ENCODE measurements at regions not wholly inside any gene's neighbourhood (a gene's known extent, or its start where the extent isn't known, plus 50 kb on each side); places are given as distances from the start of the nearest gene placed in this dataset.

- H3K9me3 Mint-ChIP-seq = peaks cover 0 to 5% (median 1%) of the 10 kb centered on the region in 8 donors
- H3K27ac Mint-ChIP-seq = no peak overlapping the region
- intact Hi-C loops (cut with micrococcal nuclease) = no loop called here
- H3K4me3 Mint-ChIP-seq = no peak overlapping the region
- POLR2A ChIA-PET (ENCODE audit: partially characterized antibody) = no interaction called here
- Histone ChIP-seq H3K4me1 (ENCODE audit: insufficient read depth, low read length) (no peaks in the 10 kb centered on the region), H3K9me3 (ENCODE audit: control insufficient read depth in 1 of 2, low read length in 2 of 2) (no peaks in the 10 kb centered on the region), H3K27ac (ENCODE audit: low read depth, low read length) (no peak overlapping the region), H3K36me3 (ENCODE audit: insufficient read depth, low read length) (no peaks in the 10 kb centered on the region), H3K4me3 (ENCODE audit: low read length in 2 of 2) (no peak overlapping the region), H3K27me3 (ENCODE audit: insufficient read depth, low read length) (no peaks in the 10 kb centered on the region)
- DNase-seq = no peak
- no peaks in the 10 kb centered on the region for H3K4me1 Mint-ChIP-seq
- CTCF ChIA-PET (ENCODE audit: partially characterized antibody) = no interaction called here
- no peaks in the 10 kb centered on the region for H3K27me3 Mint-ChIP-seq
- H3K36me3 Mint-ChIP-seq = no peaks in the 10 kb centered on the region
Observed at GRCh38 chr6:109262261-109262660, 120.0 kb downstream of the CD164 start.

- Mint-ChIP-seq H3K4me3 (no peak overlapping the region), H3K36me3 (no peaks in the 10 kb centered on the region), H3K27ac (no peak overlapping the region), H3K4me1 (no peaks in the 10 kb centered on the region), H3K27me3 (no peaks in the 10 kb centered on the region), H3K9me3 (peaks cover 0 to under 1% (median 0%) of the 10 kb centered on the region in 8 donors)
- Histone ChIP-seq H3K9me3 (ENCODE audit: control insufficient read depth in 1 of 2, low read length in 2 of 2) (no peaks in the 10 kb centered on the region), H3K4me3 (ENCODE audit: low read length in 2 of 2) (no peak overlapping the region), H3K27ac (ENCODE audit: low read depth, low read length) (no peak overlapping the region), H3K27me3 (ENCODE audit: insufficient read depth, low read length) (no peaks in the 10 kb centered on the region), H3K4me1 (ENCODE audit: insufficient read depth, low read length) (no peaks in the 10 kb centered on the region), H3K36me3 (ENCODE audit: insufficient read depth, low read length) (no peaks in the 10 kb centered on the region)
- intact Hi-C loops (cut with micrococcal nuclease) = no loop called here
- DNase-seq = no peak
- ChIA-PET CTCF (ENCODE audit: partially characterized antibody) (no interaction called here), POLR2A (ENCODE audit: partially characterized antibody) (no interaction called here)
Observed at GRCh38 chr6:109261811-109262210, 120.5 kb downstream of the CD164 start.

- POLR2A ChIA-PET (ENCODE audit: partially characterized antibody) = no interaction called here
- Histone ChIP-seq H3K27ac (ENCODE audit: low read depth, low read length) (no peak overlapping the region), H3K36me3 (ENCODE audit: insufficient read depth, low read length) (no peaks in the 10 kb centered on the region), H3K27me3 (ENCODE audit: insufficient read depth, low read length) (no peaks in the 10 kb centered on the region), H3K9me3 (ENCODE audit: control insufficient read depth in 1 of 2, low read length in 2 of 2) (no peaks in the 10 kb centered on the region), H3K4me3 (ENCODE audit: low read length in 2 of 2) (no peak overlapping the region), H3K4me1 (ENCODE audit: insufficient read depth, low read length) (no peaks in the 10 kb centered on the region)
- Mint-ChIP-seq H3K4me1 (no peaks in the 10 kb centered on the region), H3K36me3 (no peaks in the 10 kb centered on the region), H3K27ac (no peak overlapping the region), H3K4me3 (no peak overlapping the region), H3K27me3 (no peaks in the 10 kb centered on the region), H3K9me3 (no peaks in the 10 kb centered on the region)
- intact Hi-C loops (cut with micrococcal nuclease) = no loop called here
- no peak for DNase-seq
- CTCF ChIA-PET (ENCODE audit: partially characterized antibody) = no interaction called here
Observed at GRCh38 chr6:109260701-109261100, 121.6 kb downstream of the CD164 start.

GRCh38 chr6:109260126-109260525, 122.1 kb downstream of the CD164 start:
- H3K9me3 ChIP-seq (ENCODE audit: control insufficient read depth in 1 of 2, low read length in 2 of 2) = no peaks in the 10 kb centered on the region
- intact Hi-C loops (cut with micrococcal nuclease) = no loop called here
- ChIA-PET CTCF (ENCODE audit: partially characterized antibody) (no interaction called here), POLR2A (ENCODE audit: partially characterized antibody) (no interaction called here)
- DNase-seq = no peak
- no peaks in the 10 kb centered on the region for H3K27me3 ChIP-seq (ENCODE audit: insufficient read depth, low read length)
- H3K4me3 ChIP-seq (ENCODE audit: low read length in 2 of 2) = no peak overlapping the region
- no peaks in the 10 kb centered on the region for H3K27me3 Mint-ChIP-seq
- H3K4me1 Mint-ChIP-seq = no peaks in the 10 kb centered on the region
- no peak overlapping the region for H3K27ac ChIP-seq (ENCODE audit: low read depth, low read length)
- H3K36me3 ChIP-seq (ENCODE audit: insufficient read depth, low read length) = no peaks in the 10 kb centered on the region
- H3K9me3 Mint-ChIP-seq = no peaks in the 10 kb centered on the region
- H3K4me3 Mint-ChIP-seq = no peak overlapping the region
- H3K4me1 ChIP-seq (ENCODE audit: insufficient read depth, low read length) = no peaks in the 10 kb centered on the region
- H3K36me3 Mint-ChIP-seq = no peaks in the 10 kb centered on the region
- H3K27ac Mint-ChIP-seq = no peak overlapping the region

DNA sequence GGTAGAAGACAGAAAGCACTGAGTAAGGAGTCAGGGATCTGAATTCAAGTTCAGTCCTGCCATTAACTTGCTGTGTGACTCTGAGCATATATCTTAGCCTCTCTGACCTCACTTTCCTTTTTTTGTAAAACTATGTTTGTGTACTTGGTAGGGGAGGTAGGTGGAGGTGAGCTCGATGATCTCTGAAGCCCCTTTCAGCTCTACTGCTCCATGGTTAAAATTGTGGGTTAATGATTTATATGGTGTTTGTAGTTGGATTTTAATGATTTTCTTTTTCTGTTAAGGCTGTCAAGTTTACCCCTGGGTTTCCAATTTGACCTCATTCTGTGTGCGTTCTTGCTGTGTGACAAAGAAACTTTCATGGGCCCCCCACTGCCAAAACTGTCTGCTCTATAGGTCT, 124.1 kb downstream of the CD164 start:
- DNase-seq = no peak
- Histone ChIP-seq H3K4me3 (ENCODE audit: low read length in 2 of 2) (no peak overlapping the region), H3K27me3 (ENCODE audit: insufficient read depth, low read length) (no peaks in the 10 kb centered on the region), H3K9me3 (ENCODE audit: control insufficient read depth in 1 of 2, low read length in 2 of 2) (no peaks in the 10 kb centered on the region), H3K36me3 (ENCODE audit: insufficient read depth, low read length) (no peaks in the 10 kb centered on the region), H3K4me1 (ENCODE audit: insufficient read depth, low read length) (no peaks in the 10 kb centered on the region), H3K27ac (ENCODE audit: low read depth, low read length) (no peak overlapping the region)
- CTCF ChIA-PET (ENCODE audit: partially characterized antibody) = no interaction called here
- peaks cover 0 to 2% of the 10 kb centered on the region in 2 donors for H3K27me3 Mint-ChIP-seq
- POLR2A ChIA-PET (ENCODE audit: partially characterized antibody) = no interaction called here
- H3K27ac Mint-ChIP-seq = no peak overlapping the region
- no peaks in the 10 kb centered on the region for H3K4me1 Mint-ChIP-seq
- H3K9me3 Mint-ChIP-seq = no peaks in the 10 kb centered on the region
- H3K36me3 Mint-ChIP-seq = no peaks in the 10 kb centered on the region
- intact Hi-C loops (cut with micrococcal nuclease) = no loop called here
- no peak overlapping the region for H3K4me3 Mint-ChIP-seq

GRCh38 chr6:109257494-109257893, 124.8 kb downstream of the CD164 start:
- H3K27me3 Mint-ChIP-seq = peaks cover 2 to 6% of the 10 kb centered on the region in 2 donors
- POLR2A ChIA-PET (ENCODE audit: partially characterized antibody) = no interaction called here
- Histone ChIP-seq H3K9me3 (ENCODE audit: control insufficient read depth in 1 of 2, low read length in 2 of 2) (no peaks in the 10 kb centered on the region), H3K4me1 (ENCODE audit: insufficient read depth, low read length) (no peaks in the 10 kb centered on the region), H3K27me3 (ENCODE audit: insufficient read depth, low read length) (no peaks in the 10 kb centered on the region), H3K36me3 (ENCODE audit: insufficient read depth, low read length) (no peaks in the 10 kb centered on the region), H3K27ac (ENCODE audit: low read depth, low read length) (no peak overlapping the region), H3K4me3 (ENCODE audit: low read length in 2 of 2) (no peak overlapping the region)
- intact Hi-C loops (cut with micrococcal nuclease) = no loop called here
- H3K36me3 Mint-ChIP-seq = no peaks in the 10 kb centered on the region
- H3K4me3 Mint-ChIP-seq = no peak overlapping the region
- CTCF ChIA-PET (ENCODE audit: partially characterized antibody) = no interaction called here
- no peak for DNase-seq
- H3K27ac Mint-ChIP-seq = no peak overlapping the region
- no peaks in the 10 kb centered on the region for H3K4me1 Mint-ChIP-seq
- H3K9me3 Mint-ChIP-seq = no peaks in the 10 kb centered on the region

GRCh38 chr6:109255946-109256640, 126.2 kb downstream of the CD164 start:
- POLR2A ChIA-PET (ENCODE audit: partially characterized antibody) = no interaction called here
- Histone ChIP-seq H3K4me3 (ENCODE audit: low read length in 2 of 2) (no peak overlapping the region), H3K4me1 (ENCODE audit: insufficient read depth, low read length) (no peaks in the 10 kb centered on the region), H3K27me3 (ENCODE audit: insufficient read depth, low read length) (no peaks in the 10 kb centered on the region), H3K27ac (ENCODE audit: low read depth, low read length) (no peak overlapping the region), H3K36me3 (ENCODE audit: insufficient read depth, low read length) (no peaks in the 10 kb centered on the region), H3K9me3 (ENCODE audit: control insufficient read depth in 1 of 2, low read length in 2 of 2) (no peaks in the 10 kb centered on the region)
- H3K27me3 Mint-ChIP-seq = peaks cover 5 to 12% of the 10 kb centered on the region in 2 donors
- H3K9me3 Mint-ChIP-seq = peaks cover 0 to 3% (median 0%) of the 10 kb centered on the region in 8 donors
- no peaks in the 10 kb centered on the region for H3K36me3 Mint-ChIP-seq
- no peak overlapping the region for H3K4me3 Mint-ChIP-seq
- no peak for DNase-seq
- no peaks in the 10 kb centered on the region for H3K4me1 Mint-ChIP-seq
- intact Hi-C loops (cut with micrococcal nuclease) = no loop called here
- CTCF ChIA-PET (ENCODE audit: partially characterized antibody) = no interaction called here
- H3K27ac Mint-ChIP-seq = no peak overlapping the region

DNA sequence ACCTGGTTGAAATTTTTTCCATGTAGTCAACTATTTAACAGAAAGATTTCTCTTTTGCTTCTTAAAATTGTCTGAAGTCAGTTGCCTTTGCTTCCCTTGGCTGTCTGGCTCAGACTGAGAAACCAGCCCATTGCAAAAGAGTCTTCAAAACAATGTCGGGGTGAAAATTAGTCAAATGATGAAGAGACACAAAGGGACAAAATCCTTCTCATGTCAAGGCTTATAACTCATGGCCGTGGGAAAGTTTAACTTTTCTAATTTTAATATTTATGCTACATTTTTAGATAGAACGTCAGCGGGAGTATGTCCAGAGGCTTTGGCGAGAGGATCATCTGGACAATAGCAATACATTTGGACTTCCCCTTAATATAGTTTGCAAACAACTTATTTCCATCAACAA, 127.2 kb downstream of the CD164 start:
- ChIA-PET CTCF (ENCODE audit: partially characterized antibody) (no interaction called here), POLR2A (ENCODE audit: partially characterized antibody) (no interaction called here)
- H3K27ac ChIP-seq (ENCODE audit: low read depth, low read length) = no peak overlapping the region
- no peak overlapping the region for H3K4me3 ChIP-seq (ENCODE audit: low read length in 2 of 2)
- DNase-seq = no peak
- H3K36me3 ChIP-seq (ENCODE audit: insufficient read depth, low read length) = no peaks in the 10 kb centered on the region
- no peaks in the 10 kb centered on the region for H3K4me1 Mint-ChIP-seq
- H3K9me3 ChIP-seq (ENCODE audit: control insufficient read depth in 1 of 2, low read length in 2 of 2) = no peaks in the 10 kb centered on the region
- H3K27ac Mint-ChIP-seq = no peak overlapping the region
- no peak overlapping the region for H3K4me3 Mint-ChIP-seq
- H3K27me3 Mint-ChIP-seq = peaks cover 5 to 12% of the 10 kb centered on the region in 2 donors
- H3K9me3 Mint-ChIP-seq = peaks cover 0 to 3% (median 0%) of the 10 kb centered on the region in 8 donors
- intact Hi-C loops (cut with micrococcal nuclease) = no loop called here
- H3K4me1 ChIP-seq (ENCODE audit: insufficient read depth, low read length) = no peaks in the 10 kb centered on the region
- H3K27me3 ChIP-seq (ENCODE audit: insufficient read depth, low read length) = no peaks in the 10 kb centered on the region
- no peaks in the 10 kb centered on the region for H3K36me3 Mint-ChIP-seq
